GM19463 (cell line): ENCODE measurements at regions not wholly inside any gene's neighbourhood (a gene's known extent, or its start where the extent isn't known, plus 50 kb on each side); places are given as distances from the start of the nearest gene placed in this dataset.
"Not testable (repeated sequence)": the region's sequence is repeated elsewhere in the genome, so short reads cannot be mapped to it uniquely, and the experiment has no call there.

Experiments
- ATAC-seq: cut with Tn5 transposase; IDR thresholded peaks from one replicate; pipeline ENCODE4 v1.9.1; 2021; ENCODE audit warnings: mild to moderate bottlenecking, moderate library complexity; ENCODE audit not compliant: unreplicated experiment

DNA sequence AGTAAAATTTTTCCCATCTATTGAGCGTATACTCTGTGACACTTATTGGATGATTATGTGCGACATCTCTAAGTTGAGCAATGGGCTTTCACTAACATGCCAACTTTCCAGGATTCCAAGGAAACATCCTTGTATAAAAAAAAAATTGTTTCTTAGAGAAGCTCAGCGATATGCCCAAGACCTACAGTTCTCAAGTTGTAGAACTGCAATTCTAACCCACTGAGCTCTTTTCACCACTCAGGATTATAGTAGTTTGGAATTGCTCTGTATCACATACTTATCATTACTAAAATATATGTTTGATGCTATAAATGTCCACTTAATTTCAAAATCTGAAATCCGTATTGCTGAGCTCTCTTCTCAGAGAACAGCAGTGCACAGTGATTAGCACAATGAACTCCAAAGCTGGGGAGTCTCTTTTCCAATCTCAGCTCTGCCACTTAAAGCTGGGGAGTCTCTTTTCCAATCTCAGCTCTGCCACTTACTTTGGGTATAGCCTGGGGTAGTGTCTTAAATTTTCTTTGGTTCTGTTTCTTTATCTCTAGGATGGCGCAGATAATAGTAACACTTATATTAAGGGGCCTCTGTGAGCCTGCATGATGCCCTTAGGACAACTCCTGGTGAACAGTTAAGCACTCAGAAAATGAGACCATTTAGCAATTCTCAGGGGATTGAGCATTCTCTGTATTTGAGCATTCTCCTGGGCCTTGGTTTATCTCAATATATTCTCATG lies 1722.2 kb upstream of the AGA start:
- no peak for ATAC-seq

GRCh38 chr4:179165000-179165738 lies 1722.9 kb upstream of the AGA start:
- ATAC-seq = no peak

GRCh38 chr4:179165862-179166261 lies 1723.6 kb upstream of the AGA start:
- ATAC-seq = no peak

DNA sequence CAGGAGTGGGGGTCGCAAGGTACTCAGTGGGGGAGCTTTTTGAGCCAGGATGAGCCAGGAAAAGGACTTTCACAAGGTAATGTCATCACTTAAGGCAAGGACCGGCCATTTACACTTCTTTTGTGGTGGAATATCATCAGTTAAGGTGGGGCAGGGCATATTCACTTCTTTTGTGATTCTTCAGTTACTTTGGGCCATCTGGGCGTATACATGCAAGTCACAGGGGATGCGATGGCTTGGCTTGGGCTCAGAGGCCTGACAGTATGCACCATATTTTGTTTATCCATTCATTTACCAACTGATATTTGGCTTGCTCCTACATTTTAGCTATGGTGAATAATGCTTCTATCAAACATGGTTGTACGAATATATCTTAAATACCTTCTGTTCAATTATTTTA lies 1728.1 kb upstream of the AGA start:
- ATAC-seq = not testable (repeated sequence)

DNA sequence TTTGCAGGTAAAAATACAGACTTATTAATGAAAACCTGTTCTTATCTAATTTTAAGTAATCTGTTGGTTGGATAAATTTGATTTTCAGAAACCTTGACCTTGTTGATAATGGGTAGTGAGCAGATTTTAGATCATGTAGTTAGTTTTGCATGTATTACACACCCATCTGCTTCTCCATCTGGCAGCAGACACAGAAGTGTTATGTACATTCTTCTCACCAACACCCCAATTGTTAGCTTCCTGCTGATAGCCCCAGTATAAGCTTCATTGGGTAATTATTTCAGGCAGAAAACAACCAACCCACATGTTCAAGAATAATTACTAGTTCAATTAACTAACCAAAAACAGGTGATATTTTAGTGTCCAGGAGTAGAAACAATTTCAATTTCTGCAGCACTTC lies 1740.5 kb upstream of the AGA start:
- ATAC-seq = no peak

DNA sequence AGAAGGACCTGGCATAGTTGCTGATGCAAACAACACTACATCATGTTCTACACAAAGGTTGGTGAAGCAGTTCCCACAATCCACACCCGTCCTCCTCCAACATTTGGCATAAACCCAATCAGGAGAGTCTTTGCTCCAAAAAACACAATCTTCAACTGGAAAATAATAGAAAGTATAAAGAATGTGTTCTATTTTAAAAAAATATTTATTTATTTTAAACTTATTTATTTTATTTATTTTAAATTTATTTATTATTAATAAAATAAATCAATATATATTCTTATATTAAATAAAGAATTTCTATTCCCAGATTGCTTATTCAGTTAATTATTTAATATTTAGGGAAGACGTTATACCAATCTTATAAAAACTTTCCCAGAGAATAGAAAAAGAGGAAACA lies 1753.7 kb upstream of the AGA start:
- no peak for ATAC-seq

DNA sequence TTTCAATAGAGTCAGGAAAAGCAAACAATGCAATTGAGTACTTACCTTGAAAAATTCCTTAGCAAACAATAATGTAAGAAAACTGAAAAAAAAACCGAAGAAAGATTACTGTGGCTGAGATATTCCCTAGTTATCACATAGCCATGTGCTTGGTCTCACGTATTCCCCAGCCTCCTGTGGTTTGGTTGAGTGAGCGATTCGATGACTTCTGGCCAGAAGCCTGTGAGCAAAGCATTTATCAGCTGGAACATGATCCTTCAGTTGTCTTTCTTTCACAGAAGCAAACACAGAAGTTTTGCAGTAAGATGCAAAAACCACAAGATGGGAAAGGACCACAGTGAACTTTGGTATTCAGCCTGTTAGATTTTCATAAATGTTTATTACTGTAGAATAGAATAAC lies 1754.3 kb upstream of the AGA start:
- no peak for ATAC-seq

DNA sequence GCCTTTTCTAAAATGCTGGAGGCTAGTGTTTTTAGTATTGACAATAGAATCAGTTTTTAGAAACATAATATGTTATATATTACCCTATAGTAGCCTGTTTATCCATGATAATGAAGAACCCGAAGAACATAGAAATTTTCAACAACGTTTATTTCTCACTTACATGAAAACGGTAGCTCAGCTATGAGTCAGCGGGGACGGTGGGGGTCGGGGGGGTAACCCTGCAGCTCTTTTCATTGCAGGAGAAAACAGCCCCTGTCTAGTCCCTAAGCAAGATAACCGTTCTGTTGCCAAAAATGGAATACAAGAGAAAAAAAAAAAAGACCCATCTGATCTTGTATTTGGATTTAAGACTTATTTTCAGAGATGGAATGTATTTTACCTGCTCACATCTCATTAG lies 1758.4 kb upstream of the AGA start:
- ATAC-seq = no peak

- no peak for ATAC-seq
Measured at GRCh38 chr4:179225594-179225993, 1783.4 kb upstream of the AGA start.

DNA sequence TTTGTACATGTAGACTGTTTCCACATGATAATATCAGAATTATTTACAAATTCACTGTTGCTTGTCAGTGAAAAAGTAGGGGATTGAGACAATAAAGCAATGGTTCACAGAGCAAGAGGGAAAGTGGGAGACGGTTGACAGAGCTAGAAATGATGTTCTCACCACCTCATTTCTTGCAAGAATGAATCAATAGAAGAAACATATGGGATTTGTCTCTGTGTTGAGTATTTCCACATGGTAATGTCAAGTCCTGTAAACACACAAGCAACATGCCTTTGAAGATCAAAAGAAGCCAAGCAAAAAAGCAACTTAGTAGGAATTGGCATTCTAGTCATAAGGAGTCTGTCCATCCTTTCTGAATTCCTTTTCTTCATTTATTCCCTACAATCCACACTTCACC lies 1806.6 kb upstream of the AGA start:
- no peak for ATAC-seq

DNA sequence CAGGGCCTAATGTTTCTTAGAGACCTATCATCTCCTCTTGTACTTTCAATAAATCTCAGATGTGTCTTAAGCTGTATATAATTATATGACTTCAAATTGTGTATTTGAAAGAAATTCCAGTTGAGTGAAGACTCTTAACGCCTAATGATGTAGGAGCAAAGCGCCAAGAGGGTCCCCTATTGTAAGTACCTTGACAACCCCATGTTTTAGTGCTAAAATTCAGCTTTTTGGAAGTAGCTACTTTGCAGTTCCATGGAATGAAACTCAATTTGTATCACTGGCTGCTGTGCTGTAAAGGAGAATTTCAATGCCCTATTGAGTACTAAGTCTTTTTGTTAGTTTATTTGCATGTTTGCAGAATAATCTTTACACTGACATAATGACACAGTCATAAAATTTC lies 1826.6 kb upstream of the AGA start:
- ATAC-seq = no peak

GRCh38 chr4:179272282-179272681 lies 1830.0 kb upstream of the AGA start:
- ATAC-seq = no peak

DNA sequence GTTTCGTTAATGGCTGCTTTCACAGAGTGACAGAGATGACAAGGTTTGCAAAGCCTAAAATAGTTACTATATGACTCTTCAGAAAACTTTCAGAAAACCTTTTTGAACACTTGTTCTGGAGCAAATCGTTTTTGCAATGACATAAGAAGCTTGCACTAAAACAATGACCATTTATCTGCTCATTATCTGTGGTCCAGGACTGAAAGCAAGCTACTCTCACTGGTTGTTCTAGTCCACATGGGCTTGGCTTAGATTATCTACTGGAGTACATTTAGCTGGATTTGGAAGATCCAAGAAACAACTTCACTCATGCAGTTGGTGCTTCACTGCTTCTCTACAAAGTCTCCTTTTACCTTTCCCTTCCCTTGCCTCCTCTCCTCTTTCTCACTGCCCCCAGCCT lies 1836.4 kb upstream of the AGA start:
- no peak for ATAC-seq

GRCh38 chr4:179285696-179286095 lies 1843.5 kb upstream of the AGA start:
- ATAC-seq = no peak

DNA sequence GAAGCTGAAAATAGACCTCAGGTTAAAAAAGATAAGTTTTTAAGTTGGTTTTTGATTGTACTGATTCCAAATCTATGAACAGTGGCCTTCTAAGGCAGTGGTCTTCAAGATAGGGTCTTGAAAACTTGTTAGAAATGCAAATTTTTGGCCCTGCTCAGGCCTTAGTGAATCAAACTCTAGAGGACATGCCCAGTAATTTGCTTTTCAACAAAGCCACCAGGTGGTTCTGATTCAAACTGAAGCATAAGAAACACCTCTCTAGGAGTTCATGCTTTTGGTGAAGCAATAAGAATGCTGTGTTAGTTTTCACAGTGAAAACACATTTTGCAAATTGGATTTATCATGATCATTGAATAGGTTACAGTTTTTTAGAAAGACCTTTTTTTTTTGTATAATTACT lies 1849.4 kb upstream of the AGA start:
- no peak for ATAC-seq

DNA sequence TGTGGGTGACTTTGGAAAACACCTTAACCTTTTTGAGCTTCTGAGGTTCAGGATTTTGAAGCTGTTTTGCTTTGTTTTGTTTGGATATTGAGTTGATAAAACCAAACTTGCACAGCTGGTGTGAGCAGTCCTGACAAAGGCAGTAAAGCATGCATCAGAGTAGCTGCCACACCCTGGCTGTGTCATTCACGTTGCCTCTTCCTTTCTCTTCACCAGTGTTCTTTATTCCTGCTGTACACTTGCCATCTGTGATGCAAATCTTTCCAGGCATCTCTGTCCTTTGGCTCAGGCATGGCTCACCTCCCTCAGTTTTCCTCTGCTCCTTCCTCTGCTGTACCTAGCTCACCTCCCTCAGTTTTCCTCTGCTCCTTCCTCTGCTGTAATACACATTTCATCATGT lies 1850.2 kb upstream of the AGA start:
- ATAC-seq = no peak

DNA sequence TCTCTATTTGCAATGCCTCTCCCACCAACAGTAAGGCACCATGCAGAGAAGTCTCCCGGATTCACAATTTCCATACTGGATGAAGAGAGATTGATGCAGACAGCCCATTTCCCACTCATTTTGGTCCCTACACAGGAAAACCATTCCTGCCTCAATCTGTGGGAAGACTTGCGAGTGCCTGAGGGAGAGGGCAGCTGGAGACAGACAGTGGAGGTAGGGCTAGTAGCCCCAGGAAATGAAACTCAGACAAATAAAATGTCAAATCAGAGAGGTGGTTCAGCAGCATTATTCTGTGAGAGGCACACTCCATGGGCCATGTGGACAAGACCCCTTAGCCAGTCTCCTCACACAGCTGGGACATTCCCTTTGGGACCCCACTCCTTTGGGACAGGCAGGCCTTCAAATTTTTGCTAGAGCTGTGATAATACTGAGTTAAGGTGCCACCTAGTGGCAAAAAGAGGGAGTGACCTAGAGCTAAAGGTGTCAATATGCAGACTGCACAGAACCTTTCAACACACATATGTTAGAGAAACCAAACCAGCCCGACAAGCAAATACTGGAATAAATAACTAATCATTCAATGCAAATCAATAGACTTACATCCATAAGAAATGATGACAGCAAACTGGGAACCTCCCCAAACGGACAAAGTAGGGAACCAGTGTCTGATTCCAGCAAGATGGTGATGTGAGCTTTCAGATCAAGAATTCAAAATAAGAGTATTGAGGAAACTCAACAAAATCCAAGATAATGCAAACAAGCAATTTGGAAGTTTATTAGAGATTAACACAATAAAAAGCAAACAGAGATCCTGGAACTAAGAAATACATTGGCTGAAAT lies 1865.3 kb upstream of the AGA start:
- peak; percentile 91 for ATAC-seq

- ATAC-seq = no peak
Measured at GRCh38 chr4:179313823-179314222, 1871.6 kb upstream of the AGA start.

- ATAC-seq = no peak
Measured at GRCh38 chr4:179325181-179325580, 1882.9 kb upstream of the AGA start.

DNA sequence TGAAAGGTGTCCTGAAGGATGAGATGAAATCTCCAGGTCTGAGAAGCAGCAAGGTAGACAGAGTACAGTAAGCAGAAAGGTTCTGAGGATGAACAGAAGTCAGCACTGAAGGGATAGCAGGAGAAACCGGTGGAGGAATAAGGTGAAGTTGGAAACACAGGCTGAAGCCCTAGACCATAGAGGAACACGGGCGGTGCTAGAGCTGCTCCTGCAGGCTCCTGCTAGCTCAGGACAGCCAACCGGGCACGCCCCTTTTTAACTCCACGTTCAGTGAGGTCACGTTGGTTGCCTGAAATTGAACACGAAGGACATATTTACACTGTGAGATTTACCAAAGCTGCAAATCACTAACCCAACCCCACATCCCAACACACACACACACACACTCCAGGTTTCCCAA lies 1886.4 kb upstream of the AGA start:
- no peak for ATAC-seq

DNA sequence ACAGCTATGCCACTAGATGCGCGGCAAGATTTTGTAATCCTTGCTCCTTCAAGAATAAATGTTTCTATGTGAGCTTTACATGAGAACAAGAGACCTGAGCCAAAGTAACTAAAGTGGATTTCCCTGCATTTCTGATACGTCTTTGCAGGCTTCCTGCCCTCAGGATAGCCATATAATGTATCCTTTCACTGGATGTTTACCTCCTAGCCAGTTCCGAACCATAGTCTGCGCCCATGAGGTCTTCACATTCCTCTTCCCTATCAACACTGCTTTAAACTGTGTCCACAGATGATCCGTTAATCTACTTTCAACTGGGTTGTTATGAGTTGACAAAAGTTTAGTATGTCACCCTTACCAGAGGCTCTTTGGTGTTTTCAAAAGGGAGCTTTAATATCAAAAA lies 1889.1 kb upstream of the AGA start:
- ATAC-seq = no peak

GRCh38 chr4:179344861-179345260 lies 1902.6 kb upstream of the AGA start:
- ATAC-seq = no peak
